ENCODE measurements at regions not wholly inside any gene's neighbourhood (a gene's known extent, or its start where the extent isn't known, plus 50 kb on each side); places are given as distances from the start of the nearest gene placed in this dataset.

- Histone ChIP-seq H3K79me2 (ENCODE audit: control insufficient read depth, insufficient read depth, low read length) (no peaks in the 10 kb centered on the region), H4K20me1 (ENCODE audit: control insufficient read depth, insufficient read depth, low read length, poor library complexity, severe bottlenecking) (no peaks in the 10 kb centered on the region), H3K4me2 (replicated peaks; ENCODE audit: low read depth, low read length, poor library complexity, severe bottlenecking) (no peak overlapping the region), H3K27me3 (replicated peaks in 1 of 4; ENCODE audit: control extremely low read depth in 1 of 4, control insufficient read depth in 3 of 4, insufficient read depth in 4 of 4, low read length in 3 of 4) (no peaks in the 10 kb centered on the region), H3K4me3 (ENCODE audit: control extremely low read depth in 1 of 5, extremely low read depth in 1 of 5, insufficient read depth in 1 of 5, low read depth in 2 of 5, low read length in 4 of 5) (no peak overlapping the region), H2AFZ (ENCODE audit: insufficient read depth, low read depth, low read length, poor library complexity, severe bottlenecking) (no peak overlapping the region), H3K36me3 (replicated peaks in 1 of 2; ENCODE audit: control extremely low read depth in 1 of 2, control insufficient read depth in 1 of 2, extremely low read depth in 1 of 2, insufficient read depth in 2 of 2, low read length in 1 of 2) (no peaks in the 10 kb centered on the region), H3K4me1 (ENCODE audit: control insufficient read depth in 2 of 2, insufficient read depth in 2 of 2, low read length in 2 of 2) (no peaks in the 10 kb centered on the region), H3K9ac (ENCODE audit: low read length) (no peak overlapping the region), H3K27ac (ENCODE audit: low read length in 2 of 2) (no peak overlapping the region), H3K9me3 (ENCODE audit: control extremely low read depth in 1 of 3, control insufficient read depth in 2 of 3, insufficient read depth in 1 of 3, low read length in 2 of 3) (no peaks in the 10 kb centered on the region)
- H3K9me3 Mint-ChIP-seq (ENCODE audit: insufficient read depth), result peaks cover 2% of the 10 kb centered on the region
- no peak overlapping the region for H3K4me3 Mint-ChIP-seq
- intact Hi-C loops (cut with micrococcal nuclease), result no loop called here
- no CpG with 5 or more reads among the region's 2 CpGs for WGBS (ENCODE audit: insufficient coverage)
- POLR2A ChIA-PET, result no interaction called here
- CTCF ChIA-PET, result no interaction called here
- no peaks in the 10 kb centered on the region for H3K4me1 Mint-ChIP-seq
- TF ChIP-seq CTCF (IDR thresholded peaks at IDR 0.05) (no peak), EZH2 (IDR thresholded peaks at IDR 0.05; ENCODE audit: borderline replicate concordance, insufficient read depth, low read depth, low read length, poor library complexity, severe bottlenecking) (no peak)
- peaks cover 3% of the 10 kb centered on the region for H3K27me3 Mint-ChIP-seq
- no peak for DNase-seq
- H3K27ac Mint-ChIP-seq, result no peak overlapping the region
- ATAC-seq (ENCODE audit: low read depth), result no peak
These were observed 61.7 kb downstream of the KCNJ2 start for GRCh38 chr17:70230850-70231640.

GRCh38 chr17:70232466-70232865, 63.1 kb downstream of the KCNJ2 start:
- no peak overlapping the region for H2AFZ ChIP-seq (ENCODE audit: insufficient read depth, low read depth, low read length, poor library complexity, severe bottlenecking)
- no peaks in the 10 kb centered on the region for H3K27me3 ChIP-seq (replicated peaks in 1 of 4; ENCODE audit: control extremely low read depth in 1 of 4, control insufficient read depth in 3 of 4, insufficient read depth in 4 of 4, low read length in 3 of 4)
- ChIA-PET CTCF (no interaction called here), POLR2A (no interaction called here)
- DNase-seq, result no peak
- H3K79me2 ChIP-seq (ENCODE audit: control insufficient read depth, insufficient read depth, low read length), result no peaks in the 10 kb centered on the region
- no peak overlapping the region for H3K27ac ChIP-seq (ENCODE audit: low read length in 2 of 2)
- H3K9ac ChIP-seq (ENCODE audit: low read length), result no peak overlapping the region
- Mint-ChIP-seq H3K27me3 (peaks cover 3% of the 10 kb centered on the region), H3K4me3 (no peak overlapping the region), H3K4me1 (no peaks in the 10 kb centered on the region), H3K9me3 (ENCODE audit: insufficient read depth) (peaks cover 5% of the 10 kb centered on the region), H3K27ac (no peak overlapping the region)
- H3K4me2 ChIP-seq (replicated peaks; ENCODE audit: low read depth, low read length, poor library complexity, severe bottlenecking), result no peak overlapping the region
- H3K9me3 ChIP-seq (ENCODE audit: control extremely low read depth in 1 of 3, control insufficient read depth in 2 of 3, insufficient read depth in 1 of 3, low read length in 2 of 3), result no peaks in the 10 kb centered on the region
- no peaks in the 10 kb centered on the region for H3K4me1 ChIP-seq (ENCODE audit: control insufficient read depth in 2 of 2, insufficient read depth in 2 of 2, low read length in 2 of 2)
- H4K20me1 ChIP-seq (ENCODE audit: control insufficient read depth, insufficient read depth, low read length, poor library complexity, severe bottlenecking), result no peaks in the 10 kb centered on the region
- intact Hi-C loops (cut with micrococcal nuclease), result no loop called here
- no peaks in the 10 kb centered on the region for H3K36me3 ChIP-seq (replicated peaks in 1 of 2; ENCODE audit: control extremely low read depth in 1 of 2, control insufficient read depth in 1 of 2, extremely low read depth in 1 of 2, insufficient read depth in 2 of 2, low read length in 1 of 2)
- TF ChIP-seq EZH2 (IDR thresholded peaks at IDR 0.05; ENCODE audit: borderline replicate concordance, insufficient read depth, low read depth, low read length, poor library complexity, severe bottlenecking) (no peak), CTCF (IDR thresholded peaks at IDR 0.05) (no peak)
- ATAC-seq (ENCODE audit: low read depth), result no peak
- H3K4me3 ChIP-seq (ENCODE audit: control extremely low read depth in 1 of 5, extremely low read depth in 1 of 5, insufficient read depth in 1 of 5, low read depth in 2 of 5, low read length in 4 of 5), result no peak overlapping the region
- no CpG with 5 or more reads among the region's 2 CpGs for WGBS (ENCODE audit: insufficient coverage)

Measured in B cell (primary cell).